SU-DHL-6 (cell line): ENCODE measurements at regions not wholly inside any gene's neighbourhood (a gene's known extent, or its start where the extent isn't known, plus 50 kb on each side); places are given as distances from the start of the nearest gene placed in this dataset.

Experiments
- CTCF ChIP-seq: fragments of 200-600 bp; sonication (generic); IDR thresholded peaks from one replicate; pipeline ENCODE4 v1.5.1; 2017; ENCODE audit warnings: antibody characterized with exemption, mild to moderate bottlenecking, low read length, moderate library complexity; ENCODE audit not compliant: insufficient read depth, poor library complexity, severe bottlenecking
- EZH2phosphoT487 ChIP-seq: fragments of 200-600 bp; sonication (generic), shearing (Covaris generic); conservative IDR thresholded peaks from 2 replicates; pipeline ENCODE4 v1.6.1; 2018; ENCODE audit warnings: mild to moderate bottlenecking, antibody characterized with exemption, low read length, moderate library complexity, mixed read lengths

- TF ChIP-seq CTCF (no peak), EZH2phosphoT487 (no peak)
These were observed 255.5 kb downstream of the PARN start for GRCh38 chr16:14374451-14375131.
